LHCN-M2 (cell line): ENCODE measurements at regions not wholly inside any gene's neighbourhood (a gene's known extent, or its start where the extent isn't known, plus 50 kb on each side); places are given as distances from the start of the nearest gene placed in this dataset.
A peak's percentile ranks its signal among the peaks of the same experiment; 100 is the strongest.

Source experiments
- DNase-seq: peaks from one replicate; pipeline ENCODE4 v3.0.0-alpha.2; 2012; ENCODE audit warnings: low read depth

GRCh38 chr13:50192272-50192813 is 177.1 kb downstream of the KCNRG start:
- DNase-seq, result no peak

GRCh38 chr13:50195045-50195444 is 179.8 kb downstream of the KCNRG start:
- DNase-seq, result no peak

GRCh38 chr13:50196118-50196517 is 180.9 kb downstream of the KCNRG start:
- DNase-seq, result no peak

- peak; percentile 45 for DNase-seq
These were observed 182.5 kb downstream of the KCNRG start for GRCh38 chr13:50197705-50198104.

GRCh38 chr13:50198508-50198907 is 183.3 kb downstream of the KCNRG start:
- DNase-seq, result peak; percentile 56

- no peak for DNase-seq
These were observed 185.3 kb downstream of the KCNRG start for GRCh38 chr13:50200569-50200968.

- no peak for DNase-seq
These were observed 185.7 kb downstream of the KCNRG start for GRCh38 chr13:50200988-50201387.

- no peak for DNase-seq
These were observed 187.2 kb downstream of the KCNRG start for GRCh38 chr13:50202485-50202884.

GRCh38 chr13:50203256-50203941 is 188.2 kb downstream of the KCNRG start:
- no peak for DNase-seq

- DNase-seq, result no peak
These were observed 190.3 kb downstream of the KCNRG start for GRCh38 chr13:50205581-50205980.

- peak; percentile 79 for DNase-seq
These were observed 193.6 kb downstream of the KCNRG start for GRCh38 chr13:50208826-50209335.

- no peak for DNase-seq
These were observed 194.4 kb downstream of the KCNRG start for GRCh38 chr13:50209631-50210030.

- no peak for DNase-seq
These were observed 198.3 kb downstream of the KCNRG start for GRCh38 chr13:50213526-50213925.

GRCh38 chr13:50214514-50214913 is 199.3 kb downstream of the KCNRG start:
- no peak for DNase-seq

- DNase-seq, result no peak
These were observed 200.2 kb downstream of the KCNRG start for GRCh38 chr13:50215399-50215798.

GRCh38 chr13:50219743-50220142 is 204.5 kb downstream of the KCNRG start:
- DNase-seq, result no peak

- no peak for DNase-seq
These were observed 205.7 kb downstream of the KCNRG start for GRCh38 chr13:50220938-50221337.

GRCh38 chr13:50222569-50223332 is 207.5 kb downstream of the KCNRG start:
- peak; percentile 82 for DNase-seq

GRCh38 chr13:50224534-50224933 is 209.3 kb downstream of the KCNRG start:
- peak; percentile 46 for DNase-seq

GRCh38 chr13:50225193-50226155 is 210.2 kb downstream of the KCNRG start:
- no peak for DNase-seq

GRCh38 chr13:50226515-50227155 is 211.4 kb downstream of the KCNRG start:
- no peak for DNase-seq
